ENCODE measurements at regions not wholly inside any gene's neighbourhood (a gene's known extent, or its start where the extent isn't known, plus 50 kb on each side); places are given as distances from the start of the nearest gene placed in this dataset.
"Not testable (repeated sequence)": the region's sequence is repeated elsewhere in the genome, so short reads cannot be mapped to it uniquely, and the experiment has no call there.

- not testable (repeated sequence) for H3K27me3 ChIP-seq (ENCODE audit: insufficient read depth, low read length); H3K27ac ChIP-seq (ENCODE audit: low read depth, low read length); H2AFZ ChIP-seq (ENCODE audit: low read length, unreplicated experiment); H3K4me1 ChIP-seq (ENCODE audit: control insufficient read depth, insufficient read depth, low read length, unreplicated experiment); H3K79me2 ChIP-seq (ENCODE audit: control insufficient read depth, insufficient read depth, low read length, unreplicated experiment); H3K36me3 ChIP-seq (ENCODE audit: insufficient read depth, low read length); H3K4me3 ChIP-seq (ENCODE audit: low read depth, low read length)
These were observed 114.8 kb upstream of the GNAI1 start for GRCh38 chr7:80019809-80020207.

- H2AFZ ChIP-seq (ENCODE audit: low read length, unreplicated experiment), result peak overlapping the region; percentile 18
- no peak overlapping the region for H3K27ac ChIP-seq (ENCODE audit: low read depth, low read length)
- H3K27me3 ChIP-seq (ENCODE audit: insufficient read depth, low read length), result no peaks in the 10 kb centered on the region
- no peaks in the 10 kb centered on the region for H3K36me3 ChIP-seq (ENCODE audit: insufficient read depth, low read length)
- peaks cover 6% of the 10 kb centered on the region for H3K4me1 ChIP-seq (ENCODE audit: control insufficient read depth, insufficient read depth, low read length, unreplicated experiment)
- H3K4me3 ChIP-seq (ENCODE audit: low read depth, low read length), result no peak overlapping the region
- no peaks in the 10 kb centered on the region for H3K79me2 ChIP-seq (ENCODE audit: control insufficient read depth, insufficient read depth, low read length, unreplicated experiment)
These were observed 115.5 kb upstream of the GNAI1 start for GRCh38 chr7:80018941-80019808.

GRCh38 chr7:80017101-80017698, 117.4 kb upstream of the GNAI1 start:
- Histone ChIP-seq H3K27ac (ENCODE audit: low read depth, low read length) (no peak overlapping the region), H3K36me3 (ENCODE audit: insufficient read depth, low read length) (no peaks in the 10 kb centered on the region), H3K4me1 (ENCODE audit: control insufficient read depth, insufficient read depth, low read length, unreplicated experiment) (peaks cover 8% of the 10 kb centered on the region), H3K27me3 (ENCODE audit: insufficient read depth, low read length) (no peaks in the 10 kb centered on the region), H3K79me2 (ENCODE audit: control insufficient read depth, insufficient read depth, low read length, unreplicated experiment) (no peaks in the 10 kb centered on the region), H3K4me3 (ENCODE audit: low read depth, low read length) (no peak overlapping the region), H2AFZ (ENCODE audit: low read length, unreplicated experiment) (no peak overlapping the region)

GRCh38 chr7:80014511-80014910, 120.1 kb upstream of the GNAI1 start:
- Histone ChIP-seq H3K36me3 (ENCODE audit: insufficient read depth, low read length) (no peaks in the 10 kb centered on the region), H3K27me3 (ENCODE audit: insufficient read depth, low read length) (no peaks in the 10 kb centered on the region), H3K4me1 (ENCODE audit: control insufficient read depth, insufficient read depth, low read length, unreplicated experiment) (peaks cover 8% of the 10 kb centered on the region), H3K79me2 (ENCODE audit: control insufficient read depth, insufficient read depth, low read length, unreplicated experiment) (no peaks in the 10 kb centered on the region), H2AFZ (ENCODE audit: low read length, unreplicated experiment) (peak overlapping the region; percentile 97), H3K4me3 (ENCODE audit: low read depth, low read length) (peak overlapping the region; percentile 18), H3K27ac (ENCODE audit: low read depth, low read length) (peak overlapping the region; percentile 28; the same call in 1 of the 2 replicates)

- no peak overlapping the region for H3K4me3 ChIP-seq (ENCODE audit: low read depth, low read length)
- no peaks in the 10 kb centered on the region for H3K79me2 ChIP-seq (ENCODE audit: control insufficient read depth, insufficient read depth, low read length, unreplicated experiment)
- H3K27me3 ChIP-seq (ENCODE audit: insufficient read depth, low read length), result no peaks in the 10 kb centered on the region
- H3K4me1 ChIP-seq (ENCODE audit: control insufficient read depth, insufficient read depth, low read length, unreplicated experiment), result no peaks in the 10 kb centered on the region
- H2AFZ ChIP-seq (ENCODE audit: low read length, unreplicated experiment), result no peak overlapping the region
- H3K36me3 ChIP-seq (ENCODE audit: insufficient read depth, low read length), result no peaks in the 10 kb centered on the region
- H3K27ac ChIP-seq (ENCODE audit: low read depth, low read length), result no peak overlapping the region
These were observed 126.6 kb upstream of the GNAI1 start for GRCh38 chr7:80008039-80008438.

GRCh38 chr7:80002865-80003264, 131.8 kb upstream of the GNAI1 start:
- no peaks in the 10 kb centered on the region for H3K27me3 ChIP-seq (ENCODE audit: insufficient read depth, low read length)
- H2AFZ ChIP-seq (ENCODE audit: low read length, unreplicated experiment), result no peak overlapping the region
- no peak overlapping the region for H3K27ac ChIP-seq (ENCODE audit: low read depth, low read length)
- no peaks in the 10 kb centered on the region for H3K4me1 ChIP-seq (ENCODE audit: control insufficient read depth, insufficient read depth, low read length, unreplicated experiment)
- H3K36me3 ChIP-seq (ENCODE audit: insufficient read depth, low read length), result no peaks in the 10 kb centered on the region
- no peaks in the 10 kb centered on the region for H3K79me2 ChIP-seq (ENCODE audit: control insufficient read depth, insufficient read depth, low read length, unreplicated experiment)
- no peak overlapping the region for H3K4me3 ChIP-seq (ENCODE audit: low read depth, low read length)

- no peaks in the 10 kb centered on the region for H3K27me3 ChIP-seq (ENCODE audit: insufficient read depth, low read length)
- no peak overlapping the region for H3K27ac ChIP-seq (ENCODE audit: low read depth, low read length)
- no peaks in the 10 kb centered on the region for H3K4me1 ChIP-seq (ENCODE audit: control insufficient read depth, insufficient read depth, low read length, unreplicated experiment)
- no peak overlapping the region for H2AFZ ChIP-seq (ENCODE audit: low read length, unreplicated experiment)
- no peaks in the 10 kb centered on the region for H3K79me2 ChIP-seq (ENCODE audit: control insufficient read depth, insufficient read depth, low read length, unreplicated experiment)
- no peak overlapping the region for H3K4me3 ChIP-seq (ENCODE audit: low read depth, low read length)
- H3K36me3 ChIP-seq (ENCODE audit: insufficient read depth, low read length), result no peaks in the 10 kb centered on the region
These were observed 136.3 kb upstream of the GNAI1 start for GRCh38 chr7:79998363-79998762.

GRCh38 chr7:79997345-79997744, 137.3 kb upstream of the GNAI1 start:
- Histone ChIP-seq H3K36me3 (ENCODE audit: insufficient read depth, low read length) (no peaks in the 10 kb centered on the region), H3K4me1 (ENCODE audit: control insufficient read depth, insufficient read depth, low read length, unreplicated experiment) (no peaks in the 10 kb centered on the region), H3K27me3 (ENCODE audit: insufficient read depth, low read length) (no peaks in the 10 kb centered on the region), H3K4me3 (ENCODE audit: low read depth, low read length) (no peak overlapping the region), H2AFZ (ENCODE audit: low read length, unreplicated experiment) (no peak overlapping the region), H3K27ac (ENCODE audit: low read depth, low read length) (no peak overlapping the region), H3K79me2 (ENCODE audit: control insufficient read depth, insufficient read depth, low read length, unreplicated experiment) (no peaks in the 10 kb centered on the region)

- not testable (repeated sequence) for H3K36me3 ChIP-seq (ENCODE audit: insufficient read depth, low read length); H3K27me3 ChIP-seq (ENCODE audit: insufficient read depth, low read length); H3K27ac ChIP-seq (ENCODE audit: low read depth, low read length); H3K4me1 ChIP-seq (ENCODE audit: control insufficient read depth, insufficient read depth, low read length, unreplicated experiment); H3K4me3 ChIP-seq (ENCODE audit: low read depth, low read length); H3K79me2 ChIP-seq (ENCODE audit: control insufficient read depth, insufficient read depth, low read length, unreplicated experiment); H2AFZ ChIP-seq (ENCODE audit: low read length, unreplicated experiment)
These were observed 138.9 kb upstream of the GNAI1 start for GRCh38 chr7:79995741-79996140.

GRCh38 chr7:79988653-79989052, 146.0 kb upstream of the GNAI1 start:
- H3K36me3 ChIP-seq (ENCODE audit: insufficient read depth, low read length), result no peaks in the 10 kb centered on the region
- H3K4me3 ChIP-seq (ENCODE audit: low read depth, low read length), result no peak overlapping the region
- no peak overlapping the region for H3K27ac ChIP-seq (ENCODE audit: low read depth, low read length)
- peaks cover 28% of the 10 kb centered on the region for H3K4me1 ChIP-seq (ENCODE audit: control insufficient read depth, insufficient read depth, low read length, unreplicated experiment)
- no peaks in the 10 kb centered on the region for H3K79me2 ChIP-seq (ENCODE audit: control insufficient read depth, insufficient read depth, low read length, unreplicated experiment)
- no peaks in the 10 kb centered on the region for H3K27me3 ChIP-seq (ENCODE audit: insufficient read depth, low read length)
- no peak overlapping the region for H2AFZ ChIP-seq (ENCODE audit: low read length, unreplicated experiment)

GRCh38 chr7:79984210-79984609, 150.4 kb upstream of the GNAI1 start:
- peaks cover 63% of the 10 kb centered on the region for H3K4me1 ChIP-seq (ENCODE audit: control insufficient read depth, insufficient read depth, low read length, unreplicated experiment)
- H3K36me3 ChIP-seq (ENCODE audit: insufficient read depth, low read length), result no peaks in the 10 kb centered on the region
- no peaks in the 10 kb centered on the region for H3K27me3 ChIP-seq (ENCODE audit: insufficient read depth, low read length)
- peak overlapping the region; percentile 88 for H3K27ac ChIP-seq (ENCODE audit: low read depth, low read length)
- peak overlapping the region; percentile 55 for H2AFZ ChIP-seq (ENCODE audit: low read length, unreplicated experiment)
- H3K79me2 ChIP-seq (ENCODE audit: control insufficient read depth, insufficient read depth, low read length, unreplicated experiment), result no peaks in the 10 kb centered on the region
- 0 out of 2 replicates have a peak overlapping the region, but pooled peaks have one; percentile 23 for H3K4me3 ChIP-seq (ENCODE audit: low read depth, low read length)

Measured in ACC112 (cell line).